GM23338 (cell line): ENCODE measurements at regions not wholly inside any gene's neighbourhood (a gene's known extent, or its start where the extent isn't known, plus 50 kb on each side); places are given as distances from the start of the nearest gene placed in this dataset.

ENCODE experiments used
- ATAC-seq: fragments of 200-7000 bp; cut with Tn5 transposase; 3 replicates; pipeline ENCODE4 v1.9.1; 2020
- DNase-seq: peaks from one replicate; pipeline ENCODE4 v3.0.0-alpha.2; 2015; ENCODE audit warnings: low spot score
- H2AFZ ChIP-seq: fragments of 200-600 bp; sonication (generic); 2 replicates; pipeline ENCODE4 v1.8.0; 2016; ENCODE audit warnings: antibody characterized with exemption, mild to moderate bottlenecking, moderate library complexity
- H3F3A ChIP-seq: fragments of 200-600 bp; sonication (generic); replicated peaks from 2 replicates; pipeline ENCODE4 v1.8.0; 2017; ENCODE audit warnings: antibody characterized with exemption, mixed run types, low read depth
- H3K27ac ChIP-seq: fragments of 200-600 bp; sonication (generic); 2 replicates; pipeline ENCODE4 v1.6.1; 2016; ENCODE audit warnings: low read depth
- H3K27me3 ChIP-seq: fragments of 200-600 bp; sonication (generic); 2 replicates; pipeline ENCODE4 v1.8.0; 2016; ENCODE audit warnings: mild to moderate bottlenecking, mixed run types, moderate library complexity; ENCODE audit not compliant: insufficient read depth
- H3K36me3 ChIP-seq: fragments of 200-600 bp; sonication (generic); 2 replicates; pipeline ENCODE4 v1.8.0; 2016; ENCODE audit warnings: mild to moderate bottlenecking; ENCODE audit not compliant: insufficient read depth
- H3K4me1 ChIP-seq: fragments of 200-600 bp; sonication (generic); 2 replicates; pipeline ENCODE4 v1.8.0; 2016; ENCODE audit warnings: mild to moderate bottlenecking, moderate library complexity; ENCODE audit not compliant: insufficient read depth
- H3K4me2 ChIP-seq: fragments of 200-600 bp; sonication (generic); 2 replicates; pipeline ENCODE4 v1.7.1; 2017; ENCODE audit warnings: mixed run types
- H3K4me3 ChIP-seq: fragments of 200-600 bp; sonication (generic); 2 replicates; pipeline ENCODE4 v1.6.1; 2016; ENCODE audit warnings: mixed run types
- H3K79me2 ChIP-seq: fragments of 200-600 bp; sonication (generic); replicated peaks from 2 replicates; pipeline ENCODE4 v1.8.0; 2017; ENCODE audit warnings: mild to moderate bottlenecking; ENCODE audit not compliant: insufficient read depth
- H3K9me2 ChIP-seq: fragments of 200-600 bp; sonication (generic); 2 replicates; pipeline ENCODE4 v1.8.0; 2017; ENCODE audit not compliant: insufficient read depth
- H4K20me1 ChIP-seq: fragments of 200-600 bp; sonication (generic); replicated peaks from 2 replicates; pipeline ENCODE4 v1.8.0; 2017; ENCODE audit warnings: mild to moderate bottlenecking; ENCODE audit not compliant: insufficient read depth
- H3K27ac Mint-ChIP-seq: 2 replicates; pipeline ENCODE4 v1.8.0; 2020; ENCODE audit warnings: inconsistent platforms, mild to moderate bottlenecking, moderate library complexity, mixed read lengths
- H3K27me3 Mint-ChIP-seq: 3 replicates; pipeline ENCODE4 v1.8.0; 2022; ENCODE audit warnings: low read depth, mild to moderate bottlenecking, moderate library complexity, mixed read lengths, inconsistent platforms; ENCODE audit not compliant: insufficient read depth, poor library complexity
- H3K36me3 Mint-ChIP-seq: 3 replicates; pipeline ENCODE4 v1.8.0; 2021; ENCODE audit warnings: low read depth, mild to moderate bottlenecking, inconsistent platforms, moderate library complexity, mixed read lengths
- H3K4me1 Mint-ChIP-seq: 3 replicates; pipeline ENCODE4 v1.8.0; 2020; ENCODE audit warnings: mild to moderate bottlenecking, inconsistent platforms, mixed read lengths
- H3K4me3 Mint-ChIP-seq: 3 replicates; pipeline ENCODE4 v1.8.0; 2021; ENCODE audit warnings: moderate library complexity, mild to moderate bottlenecking, inconsistent platforms, mixed read lengths
- H3K9me3 Mint-ChIP-seq: 3 replicates; pipeline ENCODE4 v1.8.0; 2020; ENCODE audit warnings: moderate library complexity, mild to moderate bottlenecking, inconsistent platforms, mixed read lengths
- EZH2 ChIP-seq: fragments of 200-600 bp; sonication (generic); IDR thresholded peaks from one replicate; pipeline ENCODE4 v1.8.0; 2017; ENCODE audit warnings: antibody characterized with exemption, mild to moderate bottlenecking, low read depth; ENCODE audit not compliant: unreplicated experiment
- JUNB ChIP-seq: IDR thresholded peaks from one replicate; pipeline ENCODE4 v1.6.1; 2016; ENCODE audit warnings: antibody characterized with exemption; ENCODE audit not compliant: unreplicated experiment
- POLR2AphosphoS5 ChIP-seq: IDR thresholded peaks from 2 replicates; pipeline ENCODE4 v1.6.1; 2016; ENCODE audit warnings: antibody characterized with exemption, low read depth
- STAT1 ChIP-seq: IDR thresholded peaks from one replicate; pipeline ENCODE4 v1.6.1; 2016; ENCODE audit warnings: antibody characterized with exemption; ENCODE audit not compliant: unreplicated experiment
- ZNF331 ChIP-seq: fragments of 250-450 bp; sonication (Bioruptor Pico); IDR thresholded peaks from 2 replicates; pipeline ENCODE4 v1.5.0; 2020; ENCODE audit warnings: low read depth, mild to moderate bottlenecking, moderate library complexity
- TF ChIP-seq, protein P1 (sequence below): fragments of 250-450 bp; sonication (Bioruptor Pico); IDR thresholded peaks from 2 replicates; pipeline ENCODE4 v1.5.0; 2020; ENCODE audit warnings: mild to moderate bottlenecking, moderate library complexity

DNA sequence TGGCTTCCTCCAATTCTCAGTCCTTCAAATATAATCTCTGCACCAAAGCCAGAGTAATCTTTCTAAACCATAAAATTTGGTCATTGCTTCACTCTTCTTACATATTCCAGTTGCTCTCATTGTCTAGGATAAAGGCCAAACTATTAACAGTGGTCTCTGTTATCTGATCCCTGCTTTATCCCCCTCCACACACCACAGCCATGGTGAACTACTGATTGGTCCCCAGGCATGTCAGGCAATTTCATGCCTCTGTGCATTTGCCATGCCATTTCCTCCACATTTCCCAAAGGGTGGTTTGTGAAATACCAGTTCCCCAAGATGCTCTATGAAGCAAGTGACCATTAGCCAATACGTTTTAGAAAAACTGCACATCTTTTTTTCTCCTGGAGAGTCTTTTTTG, 97.0 kb downstream of the FAM181B start:
- Histone ChIP-seq H3K27ac (no peak overlapping the region), H2AFZ (no peak overlapping the region), H3K4me1 (no peaks in the 10 kb centered on the region), H4K20me1 (no peaks in the 10 kb centered on the region), H3K79me2 (no peaks in the 10 kb centered on the region), H3K4me3 (no peak overlapping the region), H3K9me2 (peaks cover 5% of the 10 kb centered on the region; the same call in 1 of the 2 replicates), H3K36me3 (no peaks in the 10 kb centered on the region), H3F3A (no peaks in the 10 kb centered on the region), H3K4me2 (no peak overlapping the region), H3K27me3 (no peaks in the 10 kb centered on the region)
- H3K9me3 Mint-ChIP-seq = peaks cover 8% of the 10 kb centered on the region; the same call in 1 of the 3 replicates
- H3K27ac Mint-ChIP-seq = no peak overlapping the region
- no peaks in the 10 kb centered on the region for H3K27me3 Mint-ChIP-seq
- H3K4me3 Mint-ChIP-seq = no peak overlapping the region
- H3K4me1 Mint-ChIP-seq = no peaks in the 10 kb centered on the region
- ATAC-seq (no peak), DNase-seq (no peak)
- TF ChIP-seq JUNB = no peak
- TF ChIP-seq, protein P1, sequence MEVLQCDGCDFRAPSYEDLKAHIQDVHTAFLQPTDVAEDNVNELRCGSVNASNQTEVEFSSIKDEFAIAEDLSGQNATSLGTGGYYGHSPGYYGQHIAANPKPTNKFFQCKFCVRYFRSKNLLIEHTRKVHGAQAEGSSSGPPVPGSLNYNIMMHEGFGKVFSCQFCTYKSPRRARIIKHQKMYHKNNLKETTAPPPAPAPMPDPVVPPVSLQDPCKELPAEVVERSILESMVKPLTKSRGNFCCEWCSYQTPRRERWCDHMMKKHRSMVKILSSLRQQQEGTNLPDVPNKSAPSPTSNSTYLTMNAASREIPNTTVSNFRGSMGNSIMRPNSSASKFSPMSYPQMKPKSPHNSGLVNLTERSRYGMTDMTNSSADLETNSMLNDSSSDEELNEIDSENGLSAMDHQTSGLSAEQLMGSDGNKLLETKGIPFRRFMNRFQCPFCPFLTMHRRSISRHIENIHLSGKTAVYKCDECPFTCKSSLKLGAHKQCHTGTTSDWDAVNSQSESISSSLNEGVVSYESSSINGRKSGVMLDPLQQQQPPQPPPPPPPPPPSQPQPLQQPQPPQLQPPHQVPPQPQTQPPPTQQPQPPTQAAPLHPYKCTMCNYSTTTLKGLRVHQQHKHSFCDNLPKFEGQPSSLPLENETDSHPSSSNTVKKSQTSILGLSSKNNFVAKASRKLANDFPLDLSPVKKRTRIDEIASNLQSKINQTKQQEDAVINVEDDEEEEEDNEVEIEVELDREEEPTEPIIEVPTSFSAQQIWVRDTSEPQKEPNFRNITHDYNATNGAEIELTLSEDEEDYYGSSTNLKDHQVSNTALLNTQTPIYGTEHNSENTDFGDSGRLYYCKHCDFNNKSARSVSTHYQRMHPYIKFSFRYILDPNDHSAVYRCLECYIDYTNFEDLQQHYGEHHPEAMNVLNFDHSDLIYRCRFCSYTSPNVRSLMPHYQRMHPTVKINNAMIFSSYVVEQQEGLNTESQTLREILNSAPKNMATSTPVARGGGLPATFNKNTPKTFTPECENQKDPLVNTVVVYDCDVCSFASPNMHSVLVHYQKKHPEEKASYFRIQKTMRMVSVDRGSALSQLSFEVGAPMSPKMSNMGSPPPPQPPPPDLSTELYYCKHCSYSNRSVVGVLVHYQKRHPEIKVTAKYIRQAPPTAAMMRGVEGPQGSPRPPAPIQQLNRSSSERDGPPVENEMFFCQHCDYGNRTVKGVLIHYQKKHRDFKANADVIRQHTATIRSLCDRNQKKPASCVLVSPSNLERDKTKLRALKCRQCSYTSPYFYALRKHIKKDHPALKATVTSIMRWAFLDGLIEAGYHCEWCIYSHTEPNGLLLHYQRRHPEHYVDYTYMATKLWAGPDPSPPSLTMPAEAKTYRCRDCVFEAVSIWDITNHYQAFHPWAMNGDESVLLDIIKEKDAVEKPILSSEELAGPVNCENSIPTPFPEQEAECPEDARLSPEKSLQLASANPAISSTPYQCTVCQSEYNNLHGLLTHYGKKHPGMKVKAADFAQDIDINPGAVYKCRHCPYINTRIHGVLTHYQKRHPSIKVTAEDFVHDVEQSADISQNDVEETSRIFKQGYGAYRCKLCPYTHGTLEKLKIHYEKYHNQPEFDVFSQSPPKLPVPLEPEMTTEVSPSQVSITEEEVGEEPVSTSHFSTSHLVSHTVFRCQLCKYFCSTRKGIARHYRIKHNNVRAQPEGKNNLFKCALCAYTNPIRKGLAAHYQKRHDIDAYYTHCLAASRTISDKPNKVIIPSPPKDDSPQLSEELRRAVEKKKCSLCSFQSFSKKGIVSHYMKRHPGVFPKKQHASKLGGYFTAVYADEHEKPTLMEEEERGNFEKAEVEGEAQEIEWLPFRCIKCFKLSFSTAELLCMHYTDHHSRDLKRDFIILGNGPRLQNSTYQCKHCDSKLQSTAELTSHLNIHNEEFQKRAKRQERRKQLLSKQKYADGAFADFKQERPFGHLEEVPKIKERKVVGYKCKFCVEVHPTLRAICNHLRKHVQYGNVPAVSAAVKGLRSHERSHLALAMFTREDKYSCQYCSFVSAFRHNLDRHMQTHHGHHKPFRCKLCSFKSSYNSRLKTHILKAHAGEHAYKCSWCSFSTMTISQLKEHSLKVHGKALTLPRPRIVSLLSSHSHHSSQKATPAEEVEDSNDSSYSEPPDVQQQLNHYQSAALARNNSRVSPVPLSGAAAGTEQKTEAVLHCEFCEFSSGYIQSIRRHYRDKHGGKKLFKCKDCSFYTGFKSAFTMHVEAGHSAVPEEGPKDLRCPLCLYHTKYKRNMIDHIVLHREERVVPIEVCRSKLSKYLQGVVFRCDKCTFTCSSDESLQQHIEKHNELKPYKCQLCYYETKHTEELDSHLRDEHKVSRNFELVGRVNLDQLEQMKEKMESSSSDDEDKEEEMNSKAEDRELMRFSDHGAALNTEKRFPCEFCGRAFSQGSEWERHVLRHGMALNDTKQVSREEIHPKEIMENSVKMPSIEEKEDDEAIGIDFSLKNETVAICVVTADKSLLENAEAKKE = no peak
- peaks cover 2% of the 10 kb centered on the region; the same call in 1 of the 3 replicates for H3K36me3 Mint-ChIP-seq

DNA sequence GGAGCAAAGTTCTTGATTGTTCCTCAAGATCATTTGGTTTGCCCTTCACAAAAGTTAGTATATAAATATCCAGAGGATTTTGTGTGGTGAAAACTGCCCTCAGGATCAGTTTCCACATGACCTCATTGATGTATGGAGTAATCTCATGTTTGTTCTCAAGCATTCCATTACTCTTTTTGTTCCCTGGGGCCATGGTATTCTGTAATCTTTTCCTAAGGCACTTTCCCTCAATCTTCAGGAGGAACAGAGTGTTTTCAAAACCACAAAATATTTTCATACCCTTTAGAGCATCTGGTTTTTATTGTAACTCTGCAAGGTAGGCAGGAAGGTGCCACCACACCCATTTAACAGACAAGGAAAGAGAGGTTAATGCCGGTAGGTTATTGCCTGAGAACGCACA, 99.6 kb downstream of the FAM181B start:
- no peak overlapping the region for H3K4me3 Mint-ChIP-seq
- Histone ChIP-seq H3F3A (no peaks in the 10 kb centered on the region), H3K4me2 (no peak overlapping the region), H3K79me2 (no peaks in the 10 kb centered on the region), H3K9me2 (peaks cover 5% of the 10 kb centered on the region; the same call in 1 of the 2 replicates), H3K4me3 (no peak overlapping the region), H3K27ac (no peak overlapping the region), H3K4me1 (no peaks in the 10 kb centered on the region), H2AFZ (no peak overlapping the region), H3K36me3 (no peaks in the 10 kb centered on the region), H3K27me3 (no peaks in the 10 kb centered on the region), H4K20me1 (no peaks in the 10 kb centered on the region)
- no peak overlapping the region for H3K27ac Mint-ChIP-seq
- TF ChIP-seq EZH2 (no peak), ZNF331 (CRISPR knock-in tag) (no peak), STAT1 (no peak), POLR2AphosphoS5 (no peak)
- TF ChIP-seq, protein P1 = no peak
- H3K4me1 Mint-ChIP-seq = no peaks in the 10 kb centered on the region
- H3K27me3 Mint-ChIP-seq = no peaks in the 10 kb centered on the region
- ATAC-seq (no peak), DNase-seq (no peak)
- H3K36me3 Mint-ChIP-seq = peaks cover 2% of the 10 kb centered on the region; the same call in 1 of the 3 replicates
- H3K9me3 Mint-ChIP-seq = peaks cover 17% of the 10 kb centered on the region; the same call in 2 of the 3 replicates
